Breast epithelium (tissue), 3 donors: ENCODE measurements at regions not wholly inside any gene's neighbourhood (a gene's known extent, or its start where the extent isn't known, plus 50 kb on each side); places are given as distances from the start of the nearest gene placed in this dataset.
"Not testable (repeated sequence)": the region's sequence is repeated elsewhere in the genome, so short reads cannot be mapped to it uniquely, and the experiment has no call there.

ENCODE experiments used
- POLR2A ChIP-seq: fragments of 450-650 bp; IDR thresholded peaks from one replicate; pipeline ENCODE4 v1.6.1; 2016; ENCODE audit warnings: antibody characterized with exemption, mild to moderate bottlenecking, moderate library complexity
- TF ChIP-seq, protein P1 (sequence below), 3 donors: fragments of 450-650 bp; IDR thresholded peaks; one replicate each; pipeline ENCODE4 v1.5.1; 2016 to 2017; ENCODE audit warnings: antibody characterized with exemption in 3 of 3, mild to moderate bottlenecking in 3 of 3, moderate library complexity in 3 of 3

DNA sequence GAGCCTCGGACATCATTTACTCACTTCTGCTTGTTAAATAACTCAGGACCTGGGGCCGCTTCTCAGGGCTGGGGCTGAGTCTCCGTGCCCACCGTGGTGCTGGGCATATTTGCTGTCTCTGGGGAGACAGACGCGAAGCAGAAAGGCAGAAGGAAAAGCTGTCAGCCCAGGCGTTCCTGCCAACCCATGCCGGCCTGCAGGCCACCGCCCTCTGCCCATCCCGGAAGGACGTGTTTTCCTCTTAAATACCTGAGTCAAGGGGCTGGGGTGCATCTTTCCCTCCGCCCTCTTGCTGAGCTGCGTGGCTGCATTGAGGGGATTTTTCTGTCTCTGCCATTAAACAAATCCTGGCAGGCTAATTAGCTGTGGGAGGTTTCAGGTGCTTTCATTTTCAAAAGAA, 65.3 kb upstream of the SFSWAP start:
- TF ChIP-seq, protein P1, sequence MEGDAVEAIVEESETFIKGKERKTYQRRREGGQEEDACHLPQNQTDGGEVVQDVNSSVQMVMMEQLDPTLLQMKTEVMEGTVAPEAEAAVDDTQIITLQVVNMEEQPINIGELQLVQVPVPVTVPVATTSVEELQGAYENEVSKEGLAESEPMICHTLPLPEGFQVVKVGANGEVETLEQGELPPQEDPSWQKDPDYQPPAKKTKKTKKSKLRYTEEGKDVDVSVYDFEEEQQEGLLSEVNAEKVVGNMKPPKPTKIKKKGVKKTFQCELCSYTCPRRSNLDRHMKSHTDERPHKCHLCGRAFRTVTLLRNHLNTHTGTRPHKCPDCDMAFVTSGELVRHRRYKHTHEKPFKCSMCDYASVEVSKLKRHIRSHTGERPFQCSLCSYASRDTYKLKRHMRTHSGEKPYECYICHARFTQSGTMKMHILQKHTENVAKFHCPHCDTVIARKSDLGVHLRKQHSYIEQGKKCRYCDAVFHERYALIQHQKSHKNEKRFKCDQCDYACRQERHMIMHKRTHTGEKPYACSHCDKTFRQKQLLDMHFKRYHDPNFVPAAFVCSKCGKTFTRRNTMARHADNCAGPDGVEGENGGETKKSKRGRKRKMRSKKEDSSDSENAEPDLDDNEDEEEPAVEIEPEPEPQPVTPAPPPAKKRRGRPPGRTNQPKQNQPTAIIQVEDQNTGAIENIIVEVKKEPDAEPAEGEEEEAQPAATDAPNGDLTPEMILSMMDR (IDR thresholded peaks at IDR 0.05), result not testable (repeated sequence)
- TF ChIP-seq POLR2A, result not testable (repeated sequence)
